ENCODE measurements at regions not wholly inside any gene's neighbourhood (a gene's known extent, or its start where the extent isn't known, plus 50 kb on each side); places are given as distances from the start of the nearest gene placed in this dataset.
"Not testable (repeated sequence)": the region's sequence is repeated elsewhere in the genome, so short reads cannot be mapped to it uniquely, and the experiment has no call there.

GRCh38 chr5:100252944-100253343 is 282.2 kb upstream of the FAM174A start:
- intact Hi-C loops (cut with DNase I) = no loop called here
- no peak for DNase-seq (ENCODE audit: low spot score)

GRCh38 chr5:100252037-100252436 is 283.1 kb upstream of the FAM174A start:
- no peak for DNase-seq (ENCODE audit: low spot score)
- intact Hi-C loops (cut with DNase I) = no loop called here

DNA sequence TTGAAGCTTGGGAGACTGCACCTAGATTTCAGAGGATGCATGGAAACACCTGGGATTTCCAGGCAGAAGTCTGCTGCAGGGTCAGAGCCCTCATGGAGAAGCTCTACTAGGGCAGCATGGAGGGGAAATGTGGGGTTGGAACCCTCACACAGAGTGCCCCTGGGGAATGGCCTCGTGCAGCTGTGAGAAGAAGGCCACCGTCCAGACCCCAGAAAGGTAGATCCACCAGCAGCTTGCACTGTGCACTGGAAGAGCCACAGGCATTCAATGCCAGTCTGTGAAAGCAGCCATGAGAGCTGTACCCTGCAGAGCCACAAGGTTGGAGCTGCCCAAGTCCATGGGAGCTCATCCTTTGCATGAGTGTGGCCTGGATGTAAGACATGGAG is 285.3 kb upstream of the FAM174A start:
- no peak for DNase-seq (ENCODE audit: low spot score)
- intact Hi-C loops (cut with DNase I) = no loop called here

GRCh38 chr5:100249211-100249883 is 285.8 kb upstream of the FAM174A start:
- intact Hi-C loops (cut with DNase I) = no loop called here

GRCh38 chr5:100232736-100233135 is 302.4 kb upstream of the FAM174A start:
- intact Hi-C loops (cut with DNase I) = no loop called here
- DNase-seq (ENCODE audit: low spot score) = no peak

More at GRCh38 chr5:100249211-100249883, 285.8 kb upstream of the FAM174A start:
- no peak for DNase-seq (ENCODE audit: low spot score)

- intact Hi-C loops (cut with DNase I) = no loop called here
- DNase-seq (ENCODE audit: low spot score) = no peak
These were observed 346.4 kb upstream of the FAM174A start for GRCh38 chr5:100188778-100189177.

DNA sequence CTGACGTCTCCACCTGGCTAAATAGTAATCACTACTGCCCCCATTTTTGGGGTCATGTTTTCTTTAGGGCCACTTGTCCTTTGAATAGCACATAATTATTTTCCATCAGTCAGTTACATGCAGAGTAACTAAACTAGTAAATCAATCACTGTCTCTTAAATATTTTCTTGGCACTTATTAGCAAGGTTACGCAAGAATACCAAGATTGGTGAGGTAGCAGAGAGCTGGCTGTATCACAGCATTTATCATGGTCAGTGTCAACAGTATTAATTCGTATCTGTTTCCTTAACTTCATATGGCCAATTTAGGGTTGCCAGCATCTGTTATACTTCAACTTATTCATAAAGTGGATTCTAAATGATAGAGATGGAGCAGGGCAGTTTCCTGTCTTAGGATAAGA is 346.8 kb upstream of the FAM174A start:
- intact Hi-C loops (cut with DNase I) = no loop called here
- DNase-seq (ENCODE audit: low spot score) = no peak

DNA sequence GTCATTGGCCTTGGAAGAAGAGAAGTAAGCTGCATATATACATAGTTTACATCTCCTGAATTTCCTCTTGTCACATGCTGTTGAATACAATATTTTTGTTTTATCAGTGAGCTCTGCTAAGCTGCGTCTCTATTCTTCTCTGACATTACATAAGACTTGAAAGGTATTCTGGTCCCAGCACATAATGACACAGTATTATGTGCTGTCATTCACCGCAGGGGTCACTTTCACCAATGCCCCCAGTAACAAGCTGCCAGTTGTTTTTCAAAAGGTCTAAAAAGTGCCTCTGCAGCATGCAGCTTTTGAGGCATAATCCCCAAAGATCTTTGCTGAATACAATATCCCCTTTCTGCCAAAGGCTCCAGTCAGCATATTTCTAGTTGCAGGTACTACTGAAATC is 349.0 kb upstream of the FAM174A start:
- DNase-seq (ENCODE audit: low spot score) = no peak
- intact Hi-C loops (cut with DNase I) = no loop called here

DNA sequence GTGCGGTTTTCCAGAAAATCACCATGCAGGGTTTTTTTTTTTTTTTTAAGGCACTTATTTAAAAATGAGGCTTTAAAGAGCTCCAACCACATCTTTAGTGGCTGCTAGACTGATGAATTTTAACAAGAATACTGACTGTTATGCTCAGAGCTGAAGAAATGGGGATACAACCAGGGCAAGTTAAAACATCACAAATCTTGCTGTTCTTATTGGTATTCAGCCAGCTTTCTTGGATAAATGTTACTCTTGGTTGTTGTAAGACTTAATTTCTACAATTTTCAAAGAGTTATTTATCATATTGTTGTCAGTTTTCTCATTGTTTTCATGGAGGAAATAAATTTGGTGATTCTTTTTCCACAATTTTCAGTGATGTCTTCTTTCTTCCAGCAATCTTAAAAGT is 352.8 kb upstream of the FAM174A start:
- intact Hi-C loops (cut with DNase I) = no loop called here
- no peak for DNase-seq (ENCODE audit: low spot score)

GRCh38 chr5:100175346-100175745 is 359.8 kb upstream of the FAM174A start:
- intact Hi-C loops (cut with DNase I) = no loop called here

DNA sequence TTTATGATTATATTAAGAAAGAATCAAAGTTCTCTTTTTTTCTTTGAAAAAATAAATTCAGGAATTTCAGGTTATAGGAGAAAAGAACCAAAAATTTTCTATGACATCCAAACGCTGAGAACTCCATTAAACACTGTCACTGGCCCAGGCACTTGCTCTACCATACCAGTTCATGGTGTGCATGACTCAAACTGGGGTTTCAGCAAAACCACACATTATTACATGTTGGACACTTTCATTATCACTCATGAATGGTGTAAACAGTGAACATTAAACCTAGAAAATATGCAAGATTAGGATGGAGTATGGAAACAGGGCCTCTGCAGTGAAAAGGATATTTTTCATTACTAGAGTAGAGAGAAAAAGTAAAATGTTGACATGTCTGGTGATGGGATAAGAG is 369.9 kb upstream of the FAM174A start:
- no peak for DNase-seq (ENCODE audit: low spot score)
- intact Hi-C loops (cut with DNase I) = no loop called here

More at GRCh38 chr5:100175346-100175745, 359.8 kb upstream of the FAM174A start:
- DNase-seq (ENCODE audit: low spot score) = no peak

DNA sequence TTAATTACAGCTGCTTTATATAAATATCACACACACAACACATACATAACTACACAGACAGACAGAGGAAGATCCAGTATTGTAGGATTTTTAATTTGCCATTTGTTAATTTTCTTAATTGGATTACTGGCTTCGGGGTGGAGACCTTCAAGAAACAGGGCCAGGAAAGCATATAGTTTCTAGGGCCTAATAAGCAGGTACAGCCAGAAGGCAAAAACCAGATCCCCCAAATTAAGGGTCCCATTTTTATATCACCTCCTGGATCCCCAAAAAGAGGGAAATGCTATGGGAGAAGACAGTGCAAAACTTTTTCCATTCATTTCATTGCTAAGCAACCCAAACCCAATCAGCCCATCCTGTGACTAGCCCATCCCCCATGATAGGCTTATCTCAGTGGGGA is 373.3 kb upstream of the FAM174A start:
- DNase-seq (ENCODE audit: low spot score) = no peak
- intact Hi-C loops (cut with DNase I) = no loop called here

DNA sequence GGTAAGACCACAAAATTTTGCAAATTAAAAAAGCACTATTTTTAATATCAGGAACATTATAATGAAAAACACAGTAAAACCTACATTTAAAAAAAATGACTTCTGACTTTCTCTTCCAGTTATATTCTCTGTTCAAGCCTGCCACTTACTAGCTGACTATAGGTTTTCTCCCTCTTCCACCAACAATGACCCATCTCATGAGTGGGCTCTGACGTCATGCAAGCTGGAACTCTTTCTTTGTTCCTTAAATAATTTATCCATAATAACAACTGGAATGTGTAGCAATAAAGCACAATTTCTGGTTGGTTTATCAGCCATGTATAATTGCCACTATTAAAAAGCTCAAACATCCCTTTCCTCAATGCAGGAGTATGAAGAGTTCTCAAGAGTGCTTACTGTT is 378.1 kb upstream of the FAM174A start:
- intact Hi-C loops (cut with DNase I) = no loop called here
- DNase-seq (ENCODE audit: low spot score) = no peak

- no peak for DNase-seq (ENCODE audit: low spot score)
- intact Hi-C loops (cut with DNase I) = no loop called here
These were observed 386.9 kb upstream of the FAM174A start for GRCh38 chr5:100148239-100148638.

- intact Hi-C loops (cut with DNase I) = no loop called here
These were observed 392.6 kb upstream of the FAM174A start for GRCh38 chr5:100142607-100143006.

GRCh38 chr5:100131161-100131560 is 404.0 kb upstream of the FAM174A start:
- no peak for DNase-seq (ENCODE audit: low spot score)
- intact Hi-C loops (cut with DNase I) = no loop called here

More at GRCh38 chr5:100142607-100143006, 392.6 kb upstream of the FAM174A start:
- DNase-seq (ENCODE audit: low spot score) = no peak

- no peak for DNase-seq (ENCODE audit: low spot score)
- intact Hi-C loops (cut with DNase I) = no loop called here
These were observed 404.9 kb upstream of the FAM174A start for GRCh38 chr5:100130307-100130706.

DNA sequence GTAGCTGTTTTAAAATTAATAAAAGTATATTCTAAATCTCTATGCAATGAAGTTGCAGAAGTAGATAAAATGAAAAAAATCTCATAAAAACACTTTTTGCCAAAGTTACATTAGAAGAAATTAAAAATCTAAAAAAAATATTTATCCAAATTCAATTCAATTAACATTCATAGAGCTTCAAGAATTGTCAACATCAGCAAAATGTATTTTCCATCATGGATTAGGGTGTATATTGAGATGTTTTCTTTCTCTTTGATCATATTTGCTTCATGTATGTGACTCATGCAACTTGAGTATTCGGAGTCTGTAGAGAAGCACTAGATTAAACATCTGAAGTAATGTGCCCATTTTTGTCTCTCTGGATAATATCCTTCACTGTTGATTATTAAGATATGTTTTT is 415.3 kb upstream of the FAM174A start:
- intact Hi-C loops (cut with DNase I) = no loop called here
- no peak for DNase-seq (ENCODE audit: low spot score)

DNA sequence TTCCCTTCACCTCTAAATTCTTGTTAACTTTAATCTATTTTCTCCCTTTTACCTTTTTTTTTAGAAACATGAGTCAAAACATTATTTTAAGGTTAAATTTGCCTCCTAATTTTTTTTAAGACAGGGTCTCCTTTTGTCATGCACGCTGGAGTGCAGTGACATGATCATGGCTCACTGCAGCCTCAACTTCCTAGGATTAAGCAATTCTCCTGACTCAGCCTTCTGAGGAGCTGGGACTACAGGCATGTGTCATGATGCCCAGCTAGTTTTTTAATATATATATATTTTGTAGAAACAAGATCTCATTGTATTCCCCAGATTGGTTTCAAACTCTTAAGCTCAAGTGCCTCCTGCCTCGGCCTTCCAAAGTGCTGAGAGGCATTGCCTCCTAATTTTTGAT is 424.7 kb upstream of the FAM174A start:
- DNase-seq (ENCODE audit: low spot score) = no peak

GRCh38 chr5:100108883-100109282 is 426.3 kb upstream of the FAM174A start:
- intact Hi-C loops (cut with DNase I) = no loop called here
- no peak for DNase-seq (ENCODE audit: low spot score)

More for the DNA sequence above, 424.7 kb upstream of the FAM174A start:
- intact Hi-C loops (cut with DNase I) = no loop called here

DNA sequence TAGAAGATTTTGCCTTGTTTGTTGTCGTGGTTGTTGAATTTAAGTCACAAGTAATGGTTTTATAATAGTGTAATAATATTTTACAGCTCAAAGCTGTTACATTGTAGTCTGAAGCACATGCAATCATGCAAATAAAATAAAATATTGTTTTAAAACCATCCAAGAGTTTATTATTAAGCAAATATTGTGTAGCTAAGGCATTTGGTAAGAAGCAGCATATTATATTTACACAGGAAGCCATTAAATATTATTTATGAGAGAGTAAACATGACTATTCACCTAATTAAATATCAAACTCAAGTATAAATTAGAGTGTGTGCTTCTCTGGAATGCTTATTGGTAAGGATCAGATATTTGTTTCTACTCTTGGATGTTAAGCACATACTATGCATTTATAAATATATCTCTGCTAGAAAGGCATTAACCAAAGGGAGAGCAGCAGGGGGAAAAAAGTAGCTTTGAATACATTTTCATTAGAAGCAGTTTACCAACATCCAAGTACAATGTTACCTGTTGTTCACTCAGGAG is 431.5 kb upstream of the FAM174A start:
- DNase-seq (ENCODE audit: low spot score); intact Hi-C loops (cut with DNase I): not testable (repeated sequence)

GRCh38 chr5:100101466-100101865 is 433.7 kb upstream of the FAM174A start:
- DNase-seq (ENCODE audit: low spot score); intact Hi-C loops (cut with DNase I): not testable (repeated sequence)

Measured in cardiac septum (tissue), 1 donor.